H9 (cell line): ENCODE measurements at regions not wholly inside any gene's neighbourhood (a gene's known extent, or its start where the extent isn't known, plus 50 kb on each side); places are given as distances from the start of the nearest gene placed in this dataset.
"Not testable (repeated sequence)": the region's sequence is repeated elsewhere in the genome, so short reads cannot be mapped to it uniquely, and the experiment has no call there.

Experiments
- DNase-seq: peaks from one replicate; pipeline ENCODE4 v3.0.0-alpha.2; 2017
- H2AFZ ChIP-seq: one replicate; pipeline ENCODE4 v1.6.1; 2013; ENCODE audit warnings: mild to moderate bottlenecking, low read length, control low read depth, moderate library complexity
- H2AK5ac ChIP-seq: 2 replicates; pipeline ENCODE4 v1.6.1; 2013; ENCODE audit warnings: low read length, control low read depth, mixed read lengths; ENCODE audit not compliant: insufficient read length
- H2BK120ac ChIP-seq: one replicate; pipeline ENCODE4 v1.6.1; 2013; ENCODE audit warnings: low read depth, mild to moderate bottlenecking, low read length, control low read depth, inconsistent platforms; ENCODE audit not compliant: poor library complexity, severe bottlenecking
- H2BK12ac ChIP-seq: 2 replicates; pipeline ENCODE4 v1.6.1; 2013; ENCODE audit warnings: low read length, control low read depth, mixed read lengths, low read depth; ENCODE audit not compliant: insufficient read length
- H2BK15ac ChIP-seq: 2 replicates; pipeline ENCODE4 v1.6.1; 2013; ENCODE audit warnings: low read depth, low read length, control low read depth
- H2BK20ac ChIP-seq: one replicate; pipeline ENCODE4 v1.6.1; 2013; ENCODE audit warnings: low read depth, mild to moderate bottlenecking, low read length, control low read depth, inconsistent platforms; ENCODE audit not compliant: poor library complexity, severe bottlenecking
- H2BK5ac ChIP-seq: 2 replicates; pipeline ENCODE4 v1.6.1; 2013; ENCODE audit warnings: low read length, control low read depth, mixed read lengths; ENCODE audit not compliant: insufficient read length
- H3K14ac ChIP-seq: 2 replicates; pipeline ENCODE4 v1.6.1; 2013; ENCODE audit warnings: low read length, control low read depth; ENCODE audit not compliant: insufficient read depth
- H3K18ac ChIP-seq: 2 replicates; pipeline ENCODE4 v1.6.1; 2013; ENCODE audit warnings: low read depth, mild to moderate bottlenecking, mixed read lengths, low read length, control low read depth; ENCODE audit not compliant: insufficient read length
- H3K23ac ChIP-seq: 2 replicates; pipeline ENCODE4 v1.6.1; 2013; ENCODE audit warnings: low read length, control low read depth, mixed read lengths, low read depth; ENCODE audit not compliant: insufficient read length
- H3K23me2 ChIP-seq: 2 replicates; pipeline ENCODE4 v1.6.1; 2013; ENCODE audit warnings: low read depth, mild to moderate bottlenecking, mixed read lengths, low read length, control low read depth; ENCODE audit not compliant: insufficient read length, poor library complexity, severe bottlenecking
- H3K27ac ChIP-seq: 2 replicates; pipeline ENCODE4 v1.5.1; 2013; ENCODE audit warnings: low read length, control low read depth, mixed read lengths, low read depth; ENCODE audit not compliant: insufficient read length
- H3K27me3 ChIP-seq: 2 replicates; pipeline ENCODE4 v1.6.1; 2013; ENCODE audit warnings: low read length, control low read depth, inconsistent platforms; ENCODE audit not compliant: insufficient read depth
- H3K4ac ChIP-seq: 2 replicates; pipeline ENCODE4 v1.6.1; 2013; ENCODE audit warnings: low read depth, mild to moderate bottlenecking, control low read depth, inconsistent platforms, low read length, moderate library complexity
- H3K4me1 ChIP-seq: 2 replicates; pipeline ENCODE4 v1.6.1; 2013; ENCODE audit warnings: low read length, control low read depth, inconsistent platforms; ENCODE audit not compliant: insufficient read depth
- H3K4me2 ChIP-seq: 2 replicates; pipeline ENCODE4 v1.6.1; 2013; ENCODE audit warnings: low read length, control low read depth, mixed read lengths; ENCODE audit not compliant: insufficient read length, insufficient read depth
- H3K56ac ChIP-seq: 2 replicates; pipeline ENCODE4 v1.6.1; 2013; ENCODE audit warnings: low read depth, mild to moderate bottlenecking, mixed read lengths, low read length, control low read depth; ENCODE audit not compliant: insufficient read length
- H3K79me1 ChIP-seq: 2 replicates; pipeline ENCODE4 v1.6.1; 2013; ENCODE audit warnings: low read depth, mild to moderate bottlenecking, moderate library complexity, low read length, control low read depth, inconsistent platforms; ENCODE audit not compliant: insufficient read depth, poor library complexity, severe bottlenecking
- H3K79me2 ChIP-seq: 2 replicates; pipeline ENCODE4 v1.6.1; 2013; ENCODE audit warnings: low read length, control low read depth, inconsistent platforms; ENCODE audit not compliant: insufficient read depth
- H3K9ac ChIP-seq: 2 replicates; pipeline ENCODE4 v1.6.1; 2013; ENCODE audit warnings: low read length, control low read depth, mixed read lengths; ENCODE audit not compliant: insufficient read length; ENCODE audit errors: extremely low read depth
- H3K9me3 ChIP-seq: one replicate; pipeline ENCODE4 v1.6.1; 2013; ENCODE audit warnings: low read depth, low read length, inconsistent platforms; ENCODE audit not compliant: control insufficient read depth
- H3T11ph ChIP-seq: one replicate; pipeline ENCODE4 v1.6.1; 2013; ENCODE audit warnings: mild to moderate bottlenecking, low read length, control low read depth, inconsistent platforms
- H4K20me1 ChIP-seq: one replicate; pipeline ENCODE4 v1.6.1; 2013; ENCODE audit not compliant: control insufficient read depth, insufficient read length, insufficient read depth
- H4K5ac ChIP-seq: 2 replicates; pipeline ENCODE4 v1.6.1; 2013; ENCODE audit warnings: low read depth, mild to moderate bottlenecking, mixed read lengths, low read length, control low read depth; ENCODE audit not compliant: insufficient read length
- H4K8ac ChIP-seq: replicated peaks from 2 replicates; pipeline ENCODE4 v1.6.1; 2013; ENCODE audit warnings: low read length, control low read depth, mixed read lengths, low read depth; ENCODE audit not compliant: insufficient read length
- H4K91ac ChIP-seq: 2 replicates; pipeline ENCODE4 v1.6.1; 2013; ENCODE audit warnings: low read depth, mild to moderate bottlenecking, moderate library complexity, mixed read lengths, low read length, control low read depth; ENCODE audit not compliant: insufficient read length
- H3K27ac Mint-ChIP-seq, 3 experiments: 2 replicates in 2 of 3; 3 replicates in 1 of 3; pipeline ENCODE4 v1.8.0; 2020 to 2021; ENCODE audit warnings: mixed read lengths in 3 of 3, mild to moderate bottlenecking in 1 of 3, moderate library complexity in 1 of 3
- H3K27me3 Mint-ChIP-seq: 2 replicates; pipeline ENCODE4 v1.8.0; 2021; ENCODE audit warnings: low read depth, mild to moderate bottlenecking, moderate library complexity, mixed read lengths
- H3K36me3 Mint-ChIP-seq, 3 experiments: 2 replicates in 2 of 3; 3 replicates in 1 of 3; pipeline ENCODE4 v1.8.0; 2020 to 2021; ENCODE audit warnings: low read depth in 3 of 3, mixed read lengths in 3 of 3; ENCODE audit not compliant: insufficient read depth in 1 of 3
- H3K4me1 Mint-ChIP-seq, 2 experiments: 2 replicates each; pipeline ENCODE4 v1.8.0; 2020; ENCODE audit warnings: mixed read lengths in 2 of 2
- H3K4me3 Mint-ChIP-seq, 2 experiments: 2 replicates in 1 of 2; 3 replicates in 1 of 2; pipeline ENCODE4 v1.8.0; 2020 to 2021; ENCODE audit warnings: mild to moderate bottlenecking in 2 of 2, mixed read lengths in 2 of 2, moderate library complexity in 1 of 2
- H3K9me3 Mint-ChIP-seq, 2 experiments: 2 replicates in 1 of 2; 3 replicates in 1 of 2; pipeline ENCODE4 v1.8.0; 2020; ENCODE audit warnings: mild to moderate bottlenecking in 2 of 2, mixed read lengths in 2 of 2, moderate library complexity in 1 of 2
- CTCF ChIP-seq: fragments of 200-600 bp; sonication (generic); conservative IDR thresholded peaks from 3 replicates; pipeline ENCODE4 v1.8.0; 2021; ENCODE audit warnings: antibody characterized with exemption, mild to moderate bottlenecking
- WGBS: extraction: QIAGEN DNeasy Blood & Tissue Kit; methylation state at CpG from one replicate; pipeline ENCODE4 v1.1.7; 2013; ENCODE audit warnings: missing lambda C conversion rate, low lambda C conversion rate, mixed read lengths; ENCODE audit not compliant: insufficient read length; ENCODE audit errors: extremely low coverage; 5-methylcytosine and 5-hydroxymethylcytosine counted together

GRCh38 chr1:48066936-48067335 is 69.8 kb upstream of the TRABD2B start:
- WGBS: no CpG with 5 or more reads among the region's 4 CpGs
- H3K4me1 ChIP-seq: no peaks in the 10 kb centered on the region
- H4K8ac ChIP-seq: no peak overlapping the region
- H3K23ac ChIP-seq: no peak overlapping the region
- no peaks in the 10 kb centered on the region for H3K23me2 ChIP-seq
- Mint-ChIP-seq H3K4me3 (no peak overlapping the region), H3K4me1 (no peaks in the 10 kb centered on the region), H3K9me3 (no peaks in the 10 kb centered on the region; a peak in 1 of 5 replicates), H3K36me3 (no peaks in the 10 kb centered on the region), H3K27me3 (peaks cover 23% of the 10 kb centered on the region), H3K27ac (no peak overlapping the region)
- no peak for TF ChIP-seq CTCF
- H4K5ac ChIP-seq: no peak overlapping the region
- no peak overlapping the region for H2BK12ac ChIP-seq
- no peak overlapping the region for H3T11ph ChIP-seq
- no peaks in the 10 kb centered on the region for H3K27me3 ChIP-seq
- no peak overlapping the region for H3K4me2 ChIP-seq
- H2BK120ac ChIP-seq: no peak overlapping the region
- H2AFZ ChIP-seq: no peak overlapping the region
- no peak overlapping the region for H4K91ac ChIP-seq
- H3K9ac ChIP-seq: no peak overlapping the region
- no peak overlapping the region for H3K18ac ChIP-seq
- no peak overlapping the region for H2BK5ac ChIP-seq
- H4K20me1 ChIP-seq: no peaks in the 10 kb centered on the region
- H3K79me1 ChIP-seq: no peaks in the 10 kb centered on the region
- H2AK5ac ChIP-seq: no peak overlapping the region
- no peak overlapping the region for H2BK20ac ChIP-seq
- H3K9me3 ChIP-seq: no peaks in the 10 kb centered on the region
- H3K79me2 ChIP-seq: no peaks in the 10 kb centered on the region
- H3K4ac ChIP-seq: no peak overlapping the region
- H3K27ac ChIP-seq: no peak overlapping the region
- H3K56ac ChIP-seq: no peak overlapping the region
- no peak overlapping the region for H2BK15ac ChIP-seq
- DNase-seq: no peak
- H3K14ac ChIP-seq: no peak overlapping the region

GRCh38 chr1:48064693-48065092 is 67.5 kb upstream of the TRABD2B start:
- DNase-seq, H3K36me3 Mint-ChIP-seq, H3K23me2 ChIP-seq, H3K9ac ChIP-seq, H2BK5ac ChIP-seq, H3K4me1 Mint-ChIP-seq, H2BK20ac ChIP-seq, H3K9me3 ChIP-seq, H3K27ac ChIP-seq, H2BK12ac ChIP-seq, H3K79me1 ChIP-seq, H4K8ac ChIP-seq, H3K4me2 ChIP-seq, H2BK120ac ChIP-seq, H4K5ac ChIP-seq, H4K20me1 ChIP-seq, H3K27ac Mint-ChIP-seq, H3K56ac ChIP-seq, H3K27me3 ChIP-seq, H3K79me2 ChIP-seq, H3K14ac ChIP-seq, H2AK5ac ChIP-seq, H3K9me3 Mint-ChIP-seq, H3K18ac ChIP-seq, H3K4ac ChIP-seq, H4K91ac ChIP-seq, H3K4me1 ChIP-seq, H3K4me3 Mint-ChIP-seq, H2AFZ ChIP-seq, H3T11ph ChIP-seq, H3K23ac ChIP-seq, H2BK15ac ChIP-seq: not testable (repeated sequence)
- no CpG with 5 or more reads among the region's 5 CpGs for WGBS
- H3K27me3 Mint-ChIP-seq: peaks cover 34% of the 10 kb centered on the region
